ENCODE measurements at regions not wholly inside any gene's neighbourhood (a gene's known extent, or its start where the extent isn't known, plus 50 kb on each side); places are given as distances from the start of the nearest gene placed in this dataset.

DNA sequence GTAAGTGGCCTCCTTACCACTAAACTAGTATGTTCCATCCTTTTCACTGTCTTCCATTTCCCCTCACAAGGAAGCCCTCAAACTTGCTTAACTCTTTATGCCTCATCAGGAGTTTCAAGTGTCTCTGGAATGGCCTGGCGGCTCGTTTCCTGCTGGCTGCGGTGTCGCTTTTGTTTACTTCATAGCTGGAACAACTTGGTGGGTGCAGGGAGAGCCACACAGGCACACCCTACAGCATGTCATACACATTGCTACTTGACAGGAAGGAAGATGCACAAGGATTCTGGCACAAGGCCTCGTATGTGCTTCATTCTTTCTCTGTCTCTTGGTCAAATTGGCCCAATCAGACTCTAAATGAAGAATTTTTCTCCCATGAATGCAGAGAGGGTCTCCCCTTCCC is 488.3 kb downstream of the FOXO1 start:
- DNase-seq = no peak

DNA sequence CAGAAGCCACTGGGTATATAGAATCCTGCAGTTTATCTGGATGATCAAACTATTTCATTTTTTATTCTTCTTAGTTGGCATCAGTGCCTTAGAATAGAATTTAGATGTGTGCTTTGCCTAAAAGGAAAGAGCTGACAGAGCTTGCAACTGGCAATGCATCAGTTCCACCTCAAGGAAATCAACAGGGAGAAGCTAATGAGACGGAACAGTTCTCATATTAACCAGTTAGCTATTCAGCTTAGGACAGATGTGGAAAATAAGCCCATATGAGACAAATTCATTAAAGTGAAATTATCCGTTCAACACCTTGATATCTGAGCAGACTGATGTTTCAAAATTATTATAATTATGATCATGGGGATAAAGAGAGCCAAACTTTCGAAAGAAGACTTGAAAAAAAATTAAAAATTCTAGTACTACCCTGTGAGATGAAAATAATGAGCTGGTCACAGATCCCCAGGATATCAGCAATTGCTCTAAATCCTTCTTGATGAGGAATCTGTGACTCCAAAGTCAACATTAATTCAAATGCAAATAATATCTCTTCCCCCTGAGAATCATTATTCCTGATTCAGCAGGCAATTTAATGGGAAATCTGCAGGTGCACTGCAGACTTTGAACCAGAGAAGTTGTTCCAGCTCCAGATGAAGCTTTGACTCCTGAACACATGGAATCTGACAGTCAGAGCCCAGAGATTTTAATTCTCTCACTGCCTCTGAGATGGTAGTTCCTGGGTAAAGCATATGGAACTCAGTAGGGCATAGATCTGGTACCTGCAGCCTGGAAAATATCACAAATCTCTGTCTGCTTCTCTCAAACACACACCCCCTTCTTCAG is 486.8 kb downstream of the FOXO1 start:
- no peak for DNase-seq

DNA sequence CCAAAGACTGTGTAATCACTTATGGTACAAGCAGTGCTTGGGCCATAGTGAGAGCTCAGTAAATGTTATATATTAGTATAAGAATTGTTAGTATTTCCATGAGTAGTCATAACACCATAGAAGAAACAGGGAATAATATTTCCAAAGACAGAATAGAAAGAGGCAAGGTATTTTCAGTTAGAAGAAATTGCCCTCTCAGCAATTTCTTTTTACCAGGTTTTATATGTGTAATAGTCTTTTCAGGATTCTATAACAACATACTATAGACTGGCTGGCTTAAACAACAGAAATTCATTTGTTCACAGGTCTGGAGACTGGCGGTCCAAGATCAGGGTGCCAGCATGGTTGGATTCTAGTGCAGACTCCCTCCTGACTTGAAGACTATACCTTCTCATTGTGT is 485.7 kb downstream of the FOXO1 start:
- no peak for DNase-seq

DNA sequence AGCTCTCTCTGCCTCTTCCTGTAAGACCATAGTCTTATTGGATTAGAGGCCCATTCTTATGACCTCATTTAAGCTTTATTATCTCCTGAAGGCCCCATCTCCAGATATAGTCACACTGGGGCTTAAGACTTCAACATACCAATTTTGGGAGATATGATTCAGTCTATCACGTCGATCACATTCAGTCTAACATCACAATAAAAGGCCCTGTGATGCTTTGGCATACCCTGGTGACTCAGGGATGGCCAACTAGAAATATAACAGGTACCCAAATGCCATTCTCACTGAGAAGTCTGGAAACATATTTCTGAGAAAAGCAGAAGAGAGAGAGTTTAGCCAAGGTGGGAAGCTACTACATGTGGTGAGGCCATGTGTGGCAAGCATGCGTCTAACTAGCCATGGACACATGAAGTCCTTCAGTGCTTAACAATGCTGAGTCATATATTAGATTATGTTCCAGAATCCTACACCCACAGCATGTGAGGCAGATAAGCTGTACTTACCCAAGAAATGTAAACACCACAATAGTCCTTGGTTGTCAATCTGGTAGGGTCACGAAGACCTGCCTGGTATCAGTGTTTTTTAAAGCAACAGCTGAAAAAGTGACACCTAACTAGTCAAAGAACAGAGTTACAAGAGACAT is 485.1 kb downstream of the FOXO1 start:
- DNase-seq = no peak

GRCh38 chr13:40182591-40182990 is 483.9 kb downstream of the FOXO1 start:
- DNase-seq = no peak

- no peak for DNase-seq
Measured at GRCh38 chr13:40185414-40185813, 481.0 kb downstream of the FOXO1 start.

- DNase-seq = no peak
Measured at GRCh38 chr13:40186041-40186440, 480.4 kb downstream of the FOXO1 start.

DNA sequence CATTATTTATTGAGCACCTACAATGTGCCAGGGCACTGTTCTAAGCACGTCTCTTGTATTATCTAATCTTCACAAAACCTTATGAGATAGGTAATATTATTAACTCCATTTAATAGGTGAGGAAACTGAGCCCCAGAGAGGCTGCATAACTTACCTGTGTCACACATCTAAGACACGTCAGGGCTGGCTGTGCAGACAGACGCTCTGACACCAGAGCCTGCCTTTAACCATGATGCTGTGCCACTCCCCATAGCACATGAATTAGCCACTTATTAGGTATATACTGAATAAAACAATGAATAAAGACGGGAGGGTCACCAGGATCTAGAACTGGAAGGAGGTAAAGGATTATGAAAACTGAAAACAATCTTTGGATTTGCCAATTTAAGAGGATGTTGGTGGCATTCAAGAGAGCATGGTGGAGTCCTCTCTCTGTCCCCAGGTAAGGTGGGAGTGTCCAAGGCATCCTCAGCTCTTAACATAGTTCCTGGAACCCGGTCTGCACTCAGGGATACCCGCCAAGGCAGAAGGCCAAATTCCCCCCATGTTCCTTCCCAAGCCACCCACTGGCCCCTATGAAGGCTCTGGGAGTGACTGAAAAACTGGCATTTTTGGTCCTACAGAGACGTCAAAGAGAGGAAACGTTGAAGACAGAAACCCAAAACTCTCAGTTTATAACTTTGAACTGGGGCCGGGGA is 479.7 kb downstream of the FOXO1 start:
- no peak for DNase-seq

GRCh38 chr13:40187324-40187795 is 479.1 kb downstream of the FOXO1 start:
- no peak for DNase-seq

DNA sequence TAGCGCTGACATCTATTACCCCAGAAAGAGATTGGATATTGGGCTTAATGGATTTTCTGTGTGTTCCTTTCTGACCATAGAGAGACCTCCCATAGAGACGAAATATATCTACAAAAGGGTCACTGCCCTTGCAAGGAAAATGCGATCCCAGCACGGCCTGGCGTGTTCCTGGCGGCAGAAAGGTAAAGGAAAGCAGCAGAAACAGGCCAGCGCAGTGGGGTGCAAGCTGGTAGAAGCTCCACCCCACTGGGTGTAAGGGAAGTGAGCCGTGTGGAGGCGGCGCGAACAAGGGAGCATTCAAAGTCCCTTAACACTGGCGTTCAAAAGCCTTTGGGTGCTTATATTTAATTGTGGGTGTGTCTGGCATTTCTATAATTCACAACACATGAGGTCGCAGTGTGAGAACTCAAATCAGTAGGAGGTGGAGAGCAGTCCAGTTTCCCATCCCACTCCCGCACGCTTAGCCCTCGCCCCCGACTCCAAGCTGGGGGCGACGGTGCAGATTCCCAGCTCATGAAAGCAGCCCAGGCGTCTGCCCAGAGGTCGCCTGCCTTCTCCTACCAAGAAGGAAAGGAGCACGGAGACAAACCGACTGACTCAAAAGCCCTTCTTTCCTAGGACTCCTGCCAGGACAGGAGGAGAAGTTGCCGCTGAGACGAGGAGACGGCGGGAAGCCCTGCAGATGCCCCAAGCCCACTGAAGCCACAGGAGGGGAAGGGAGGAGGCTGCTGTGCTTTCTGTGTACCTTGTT is 478.4 kb downstream of the FOXO1 start:
- no peak for DNase-seq

DNA sequence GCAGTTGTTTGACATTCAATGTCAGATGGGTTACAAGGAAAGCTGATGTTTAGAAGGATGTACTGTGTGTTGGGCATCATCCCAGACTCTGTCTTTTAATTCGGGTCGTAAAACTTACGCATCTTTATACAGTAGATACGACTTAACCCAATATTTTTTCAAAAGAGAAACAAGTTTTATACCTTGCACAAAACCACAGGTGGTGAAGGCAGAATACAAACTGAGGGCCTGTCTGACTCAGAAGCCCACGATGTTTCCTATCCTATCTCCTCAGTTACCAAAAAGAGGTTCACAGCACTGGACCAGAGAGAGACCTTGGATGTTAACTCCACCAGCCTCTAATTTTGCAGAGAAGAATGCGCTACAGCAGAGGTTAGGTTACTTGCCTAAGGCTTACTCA is 477.0 kb downstream of the FOXO1 start:
- no peak for DNase-seq

- DNase-seq = no peak
Measured at GRCh38 chr13:40189898-40190630, 476.4 kb downstream of the FOXO1 start.

- peak; percentile 34 for DNase-seq
Measured at GRCh38 chr13:40190641-40191100, 475.8 kb downstream of the FOXO1 start.

GRCh38 chr13:40191186-40191980 is 475.1 kb downstream of the FOXO1 start:
- no peak for DNase-seq

DNA sequence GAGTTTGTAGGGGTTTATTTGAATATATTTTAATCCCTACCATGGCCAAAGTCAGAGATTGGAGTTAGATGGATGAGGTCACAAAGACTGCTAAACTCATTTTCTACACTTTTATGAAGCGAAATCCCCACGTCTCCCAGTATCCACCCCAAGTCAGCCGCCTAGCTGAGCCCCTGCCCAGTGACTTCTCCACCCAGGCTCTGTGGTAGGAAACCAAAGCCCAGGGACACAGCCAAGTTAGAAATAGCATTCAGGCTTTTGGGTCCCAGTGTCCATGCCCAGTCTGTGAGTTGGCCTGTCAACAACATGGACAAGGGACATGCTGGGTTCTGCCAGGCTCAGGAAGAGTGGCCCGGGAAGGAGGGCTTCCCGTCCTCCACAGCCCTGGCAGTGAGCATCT is 474.0 kb downstream of the FOXO1 start:
- no peak for DNase-seq

- DNase-seq = no peak
Measured at GRCh38 chr13:40192858-40193257, 473.6 kb downstream of the FOXO1 start.

GRCh38 chr13:40193286-40194223 is 472.9 kb downstream of the FOXO1 start:
- peak; percentile 42 for DNase-seq

DNA sequence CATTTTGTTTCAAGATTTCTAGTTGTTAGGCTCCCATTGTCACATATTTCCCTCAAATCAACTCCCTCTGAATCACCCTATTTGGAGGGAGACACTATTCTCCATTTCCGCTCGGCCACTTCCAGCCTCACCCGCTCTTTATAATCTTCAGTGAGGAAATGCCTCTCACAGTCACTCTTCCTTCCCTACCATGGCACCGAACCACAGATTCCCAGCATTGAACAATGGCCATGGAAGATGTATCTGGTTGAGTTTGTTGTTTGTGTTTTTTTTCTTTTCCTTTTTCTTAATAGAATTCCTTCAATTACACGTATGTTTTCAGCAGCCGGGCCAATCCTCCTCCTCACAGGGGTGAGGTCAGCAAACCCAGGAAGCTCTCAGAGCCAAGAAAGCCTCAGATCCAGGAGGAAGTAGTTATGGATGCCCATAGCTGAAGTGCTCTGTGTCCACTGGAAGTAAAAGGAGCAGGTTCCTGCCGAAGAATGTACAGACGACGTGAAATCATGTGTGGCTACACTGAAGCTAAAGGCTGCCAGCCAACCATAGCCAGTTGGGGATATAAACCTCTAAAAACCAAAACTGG is 472.1 kb downstream of the FOXO1 start:
- DNase-seq = no peak

DNA sequence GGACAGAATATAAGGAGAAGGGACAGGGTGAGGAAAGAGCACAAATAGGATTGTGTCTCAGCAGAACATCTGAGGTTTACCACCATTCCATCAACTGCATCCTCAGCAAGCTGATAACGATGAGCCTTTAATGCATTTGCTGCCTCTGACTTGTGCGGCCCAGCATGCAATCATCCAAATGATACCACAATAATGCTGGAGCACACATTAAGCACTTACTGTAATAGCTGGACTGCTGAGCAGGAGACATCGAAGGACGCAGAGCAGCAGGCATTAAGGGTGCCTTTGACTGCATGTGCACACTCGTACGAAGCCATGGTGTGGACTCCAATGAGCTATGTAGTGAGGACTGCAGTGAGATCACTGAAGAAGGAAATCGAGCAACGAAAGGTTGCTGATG is 469.4 kb downstream of the FOXO1 start:
- DNase-seq = no peak

Measured in fibroblast of skin of right biceps (primary cell).